ENCODE measurements at regions not wholly inside any gene's neighbourhood (a gene's known extent, or its start where the extent isn't known, plus 50 kb on each side); places are given as distances from the start of the nearest gene placed in this dataset.

DNA sequence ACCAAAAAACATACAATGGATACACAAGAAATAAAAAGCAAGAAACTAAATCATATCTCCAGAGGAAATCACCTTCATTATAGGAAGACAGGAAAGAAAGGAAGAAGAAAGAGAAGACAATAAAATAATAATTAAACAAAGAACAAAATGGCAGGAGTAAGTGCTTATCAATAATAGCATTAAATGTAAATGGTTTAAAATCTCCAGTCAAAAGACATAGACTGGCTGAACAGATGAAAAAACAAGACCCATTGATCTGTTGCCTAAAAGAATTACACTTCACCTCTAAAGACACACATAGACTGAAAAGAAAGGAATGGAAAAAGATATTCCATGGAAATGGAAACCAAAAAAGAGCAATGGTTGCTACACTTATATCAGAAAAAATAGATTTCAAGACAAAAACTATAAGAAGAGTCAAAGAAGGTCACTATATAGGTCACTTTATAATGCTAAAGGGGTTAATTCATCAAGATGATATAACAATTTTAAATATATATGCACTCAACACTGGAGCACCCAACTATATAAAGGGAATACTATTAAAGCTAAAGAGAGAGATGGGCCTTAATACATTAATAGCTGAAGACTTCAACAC is 118.4 kb upstream of the SESN3 start:
- no peak for DNase-seq (ENCODE audit: low read depth)

- DNase-seq (ENCODE audit: low read depth): no peak
These were observed 115.3 kb upstream of the SESN3 start for GRCh38 chr11:95346265-95346664.

DNA sequence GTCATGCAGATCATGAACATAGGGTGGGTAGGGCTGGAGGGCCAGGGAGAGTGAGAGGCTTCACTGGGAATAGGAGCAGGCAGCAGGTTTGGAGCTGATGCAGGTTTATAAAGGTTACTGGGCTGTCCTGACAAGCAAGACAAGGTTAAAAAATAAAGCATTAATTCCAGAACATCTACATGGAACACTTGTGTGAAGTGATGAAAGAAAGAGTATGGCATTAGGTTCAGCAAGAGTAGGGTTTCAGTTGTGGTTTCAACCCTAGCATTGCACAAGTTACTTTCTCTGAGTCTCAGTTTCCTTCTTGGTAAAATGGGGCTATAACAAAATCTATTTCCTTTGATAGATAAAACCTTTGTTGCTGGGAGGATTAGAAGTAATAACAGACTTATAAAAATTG is 114.6 kb upstream of the SESN3 start:
- DNase-seq (ENCODE audit: low read depth): no peak

DNA sequence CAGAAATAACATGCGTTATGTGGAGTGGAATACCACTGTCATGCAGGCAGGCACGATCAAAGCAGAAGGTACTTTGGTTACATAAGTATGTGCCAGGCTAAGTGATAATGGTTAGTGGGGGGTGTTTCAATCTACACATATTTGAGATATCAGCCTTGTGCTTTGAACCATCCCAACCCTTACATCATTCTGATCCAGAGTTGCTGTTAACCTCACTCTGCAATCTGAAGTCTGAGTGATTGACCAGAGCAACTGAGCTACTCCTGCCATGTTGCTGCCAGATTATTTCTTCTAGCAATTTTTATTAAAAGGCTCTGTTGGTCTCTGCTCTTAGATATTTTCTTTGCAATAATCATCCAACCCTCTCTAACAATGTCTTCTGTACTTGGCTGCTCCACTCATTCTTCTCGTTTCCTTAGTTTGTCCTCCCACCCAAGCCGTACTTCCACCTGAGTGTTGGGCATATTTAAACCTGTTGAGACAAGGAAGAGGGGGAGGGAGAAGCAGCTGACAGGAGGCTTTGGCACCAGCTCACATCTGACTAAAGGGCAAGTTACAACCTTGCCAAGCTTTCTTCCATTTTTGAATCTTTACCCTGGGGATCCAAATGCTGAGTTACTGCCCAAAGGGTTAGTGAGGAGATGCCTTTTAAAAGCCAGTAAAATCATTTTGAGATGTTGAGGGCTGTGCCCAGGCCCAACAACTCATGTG is 114.1 kb upstream of the SESN3 start:
- DNase-seq (ENCODE audit: low read depth): no peak

- DNase-seq (ENCODE audit: low read depth): no peak
These were observed 110.2 kb upstream of the SESN3 start for GRCh38 chr11:95341221-95341620.

GRCh38 chr11:95339086-95339901 is 108.3 kb upstream of the SESN3 start:
- no peak for DNase-seq (ENCODE audit: low read depth)

DNA sequence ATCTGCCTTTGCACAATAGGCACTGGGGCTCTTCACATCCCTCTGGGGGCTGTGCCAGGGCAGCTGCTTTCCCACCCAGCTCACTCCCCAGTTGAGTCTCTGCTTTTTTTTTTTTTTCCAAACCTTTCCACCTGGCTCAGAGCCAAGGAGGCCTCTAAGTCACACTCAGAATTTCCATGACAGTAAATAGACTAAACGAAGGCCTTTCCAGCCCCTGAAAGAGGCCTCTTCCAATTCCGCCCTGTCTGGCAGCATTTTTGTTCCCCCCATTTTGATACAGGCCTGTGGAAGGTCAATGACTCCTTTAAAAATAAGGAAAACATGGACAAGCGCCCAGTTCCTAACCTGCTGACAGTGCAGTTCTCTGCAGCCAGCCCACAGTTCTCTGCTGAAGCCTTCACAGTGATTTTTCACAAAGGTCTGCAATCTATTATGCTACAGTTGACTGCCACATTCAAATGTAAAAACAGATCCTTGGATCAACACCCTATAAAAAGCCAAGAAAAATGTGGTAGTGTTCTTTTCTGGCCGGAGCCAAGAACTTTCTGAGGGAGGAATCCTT is 107.5 kb upstream of the SESN3 start:
- DNase-seq (ENCODE audit: low read depth): no peak

- DNase-seq (ENCODE audit: low read depth): no peak
These were observed 107.0 kb upstream of the SESN3 start for GRCh38 chr11:95337972-95338429.

DNA sequence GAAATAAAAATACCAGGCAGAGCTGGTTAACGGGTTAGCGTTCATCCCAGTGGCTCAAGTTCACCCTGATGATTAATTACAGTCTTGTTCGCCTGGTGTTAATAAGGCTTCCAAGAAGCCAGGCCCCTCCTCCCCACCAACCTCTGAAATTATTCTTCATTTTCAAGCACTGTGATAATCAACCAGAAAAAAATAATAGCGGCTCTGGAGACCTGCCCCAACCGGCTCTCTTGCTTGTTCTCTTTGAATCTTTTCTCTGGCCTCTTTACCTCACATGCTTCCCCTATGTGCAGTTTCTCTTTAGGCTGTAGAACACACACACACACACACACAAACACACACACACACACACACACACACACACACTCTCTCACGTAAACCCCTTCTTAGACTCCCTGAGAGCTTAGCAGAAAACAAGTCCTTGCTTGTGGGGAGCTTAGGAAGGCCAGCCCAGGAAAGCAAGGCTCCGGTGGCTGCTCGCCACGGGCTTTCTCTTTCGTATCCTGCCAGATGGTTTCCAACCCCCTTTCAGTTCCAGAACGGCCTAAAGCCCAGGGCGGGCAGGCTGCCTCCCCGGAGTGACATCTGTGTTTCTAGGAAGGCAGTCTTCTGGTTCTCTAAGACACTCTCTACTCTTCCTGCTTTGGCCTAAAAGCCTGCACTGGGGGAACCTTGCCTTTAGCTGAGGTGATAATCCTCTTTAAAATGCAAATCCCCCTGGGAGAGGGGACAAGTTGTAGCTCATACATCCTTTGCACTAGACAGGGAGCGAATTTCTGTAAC is 106.4 kb upstream of the SESN3 start:
- peak; percentile 4 for DNase-seq (ENCODE audit: low read depth)

GRCh38 chr11:95335989-95336388 is 105.0 kb upstream of the SESN3 start:
- DNase-seq (ENCODE audit: low read depth): no peak

DNA sequence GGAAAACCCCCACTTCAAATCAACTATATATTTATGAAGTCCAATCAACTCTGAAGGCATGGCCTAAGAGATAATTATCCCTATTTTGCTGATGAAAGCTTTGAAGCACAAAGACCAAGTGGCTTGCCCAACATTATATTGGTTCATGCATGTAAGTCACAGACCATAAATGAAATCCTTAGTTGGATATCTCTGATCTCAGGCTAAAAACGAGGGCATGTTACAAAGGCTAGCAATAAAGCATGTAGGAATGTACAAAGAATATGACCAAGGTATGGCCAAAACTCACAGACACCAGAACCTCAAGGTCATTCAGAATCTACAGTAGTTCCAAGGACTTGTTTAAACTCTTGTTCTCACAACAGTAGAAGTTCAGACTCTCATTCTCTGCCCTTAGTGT is 100.2 kb upstream of the SESN3 start:
- no peak for DNase-seq (ENCODE audit: low read depth)

- DNase-seq (ENCODE audit: low read depth): no peak
These were observed 99.3 kb upstream of the SESN3 start for GRCh38 chr11:95330302-95330701.

- DNase-seq (ENCODE audit: low read depth): no peak
These were observed 96.4 kb upstream of the SESN3 start for GRCh38 chr11:95327273-95327948.

DNA sequence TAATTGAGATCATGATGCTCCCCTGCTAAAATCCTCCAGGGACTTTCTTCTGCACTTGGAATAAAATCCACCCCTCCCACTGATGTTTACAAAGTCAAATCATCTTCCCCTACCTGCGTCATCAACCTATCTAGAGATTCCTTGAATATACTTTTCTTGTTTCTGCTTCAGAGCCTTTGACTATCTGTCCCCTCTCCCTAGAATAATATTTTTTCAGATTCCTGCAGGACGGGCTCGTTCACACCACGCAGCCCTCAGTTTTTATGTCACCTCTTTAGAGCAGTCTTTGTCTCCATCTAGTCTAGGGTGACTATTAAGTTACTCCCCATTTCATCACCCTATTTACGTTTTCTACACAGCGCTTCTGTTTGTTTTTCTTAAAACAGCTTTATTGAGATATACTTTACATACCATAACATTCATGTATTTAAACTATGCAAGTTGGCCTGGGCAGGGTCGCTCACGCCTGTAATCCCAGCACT is 94.8 kb upstream of the SESN3 start:
- no peak for DNase-seq (ENCODE audit: low read depth)

GRCh38 chr11:95324826-95325225 is 93.8 kb upstream of the SESN3 start:
- no peak for DNase-seq (ENCODE audit: low read depth)

GRCh38 chr11:95322539-95322938 is 91.5 kb upstream of the SESN3 start:
- DNase-seq (ENCODE audit: low read depth): no peak

- DNase-seq (ENCODE audit: low read depth): no peak
These were observed 87.5 kb upstream of the SESN3 start for GRCh38 chr11:95318498-95318897.

GRCh38 chr11:95308512-95309035 is 77.6 kb upstream of the SESN3 start:
- DNase-seq (ENCODE audit: low read depth): no peak

DNA sequence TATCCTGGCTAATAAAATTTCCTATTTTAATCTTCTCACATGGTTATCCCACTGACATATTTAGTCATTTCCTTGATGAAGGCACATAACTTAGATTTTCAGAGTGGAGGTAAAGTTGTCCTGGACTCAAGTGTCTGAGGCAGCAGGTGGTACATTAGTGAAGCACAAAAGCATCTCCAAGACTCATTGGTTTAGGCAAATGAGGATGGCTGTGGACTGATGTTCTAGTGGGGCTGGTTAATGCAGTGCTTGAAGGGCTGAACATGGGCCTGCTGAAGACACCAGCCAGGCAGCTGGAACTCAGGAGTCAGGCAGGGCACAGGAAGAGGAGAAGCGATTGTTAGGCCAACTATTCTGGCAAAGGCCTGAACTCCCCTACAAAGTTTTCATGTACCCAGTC is 76.3 kb upstream of the SESN3 start:
- DNase-seq (ENCODE audit: low read depth): no peak

GRCh38 chr11:95306801-95307200 is 75.8 kb upstream of the SESN3 start:
- no peak for DNase-seq (ENCODE audit: low read depth)

DNA sequence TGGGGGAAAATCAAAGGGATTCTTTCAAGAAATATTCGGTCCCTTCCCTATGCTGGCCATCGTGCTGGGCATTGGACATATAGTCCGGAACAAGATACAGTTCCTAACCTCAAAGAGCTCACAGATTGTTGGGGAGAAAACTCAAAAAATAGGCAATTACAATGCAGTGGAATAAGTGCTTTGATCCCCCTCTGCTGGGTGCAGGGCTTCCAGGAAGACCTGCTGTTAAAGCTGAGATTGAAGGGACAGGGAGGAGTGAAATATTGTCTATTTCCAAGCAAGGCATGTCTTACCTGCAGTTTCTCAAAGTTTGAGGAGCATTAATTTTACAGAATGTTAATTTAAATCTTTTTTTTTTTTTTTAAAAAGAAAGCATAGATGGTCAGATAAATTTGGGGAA is 75.1 kb upstream of the SESN3 start:
- no peak for DNase-seq (ENCODE audit: low read depth)

Data from activated T-cell treated with anti-CD3 and anti-CD28 coated beads for 1 hour (primary cell).